ENCODE measurements at regions not wholly inside any gene's neighbourhood (a gene's known extent, or its start where the extent isn't known, plus 50 kb on each side); places are given as distances from the start of the nearest gene placed in this dataset.

- Histone ChIP-seq H3K9me3 (ENCODE audit: low read length) (no peaks in the 10 kb centered on the region), H3K79me2 (ENCODE audit: insufficient read depth, low read length) (no peaks in the 10 kb centered on the region), H3K27me3 (ENCODE audit: insufficient read depth, low read length) (no peaks in the 10 kb centered on the region), H3K4me1 (ENCODE audit: insufficient read depth, low read length, severe bottlenecking) (no peaks in the 10 kb centered on the region), H2AFZ (ENCODE audit: low read length) (no peak overlapping the region), H4K20me1 (ENCODE audit: insufficient read depth, low read length) (no peaks in the 10 kb centered on the region), H3K4me2 (ENCODE audit: low read length) (no peak overlapping the region), H3K4me3 (ENCODE audit: low read depth, low read length, poor library complexity, severe bottlenecking) (no peak overlapping the region), H3K9ac (ENCODE audit: low read length) (no peak overlapping the region), H3K36me3 (ENCODE audit: insufficient read depth, low read length) (no peaks in the 10 kb centered on the region), H3K27ac (ENCODE audit: low read depth, low read length, poor library complexity, severe bottlenecking) (no peak overlapping the region), H3F3A (ENCODE audit: insufficient read depth, low read length) (no peaks in the 10 kb centered on the region), H3K9me2 (ENCODE audit: low read depth, low read length) (no peaks in the 10 kb centered on the region)
- TF ChIP-seq EZH2 (IDR thresholded peaks at IDR 0.05; ENCODE audit: borderline replicate concordance, low read length) = no peak
- TF ChIP-seq CTCF (IDR thresholded peaks at IDR 0.05; ENCODE audit: low read length) = no peak
Observed at GRCh38 chrX:4193500-4194155, 480.2 kb upstream of the PRKX start.

DNA sequence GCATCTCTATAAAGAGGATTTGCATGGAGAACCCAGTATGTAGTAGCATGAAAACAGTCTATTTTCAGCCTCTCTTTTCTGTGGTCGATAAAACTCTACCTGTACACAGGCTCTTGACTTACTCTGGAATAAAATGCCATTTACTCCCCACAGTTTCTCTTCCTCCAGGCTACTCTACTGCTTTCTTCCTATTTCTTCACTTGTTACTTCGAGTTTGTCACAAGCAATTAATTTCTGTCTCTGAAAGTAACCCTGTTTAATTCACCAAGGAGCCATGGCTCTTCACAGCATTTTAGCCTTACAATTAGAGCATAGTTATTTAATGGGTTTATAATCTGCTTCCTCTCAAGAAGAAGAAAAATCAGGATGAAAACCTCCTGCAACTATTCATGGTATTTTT, 472.9 kb upstream of the PRKX start:
- Histone ChIP-seq H3K27me3 (ENCODE audit: insufficient read depth, low read length) (no peaks in the 10 kb centered on the region), H3K4me2 (ENCODE audit: low read length) (no peak overlapping the region), H2AFZ (ENCODE audit: low read length) (no peak overlapping the region), H4K20me1 (ENCODE audit: insufficient read depth, low read length) (no peaks in the 10 kb centered on the region), H3K79me2 (ENCODE audit: insufficient read depth, low read length) (no peaks in the 10 kb centered on the region), H3K9me2 (ENCODE audit: low read depth, low read length) (no peaks in the 10 kb centered on the region), H3K9ac (ENCODE audit: low read length) (no peak overlapping the region), H3K27ac (ENCODE audit: low read depth, low read length, poor library complexity, severe bottlenecking) (no peak overlapping the region), H3K4me3 (ENCODE audit: low read depth, low read length, poor library complexity, severe bottlenecking) (no peak overlapping the region), H3K36me3 (ENCODE audit: insufficient read depth, low read length) (no peaks in the 10 kb centered on the region), H3K9me3 (ENCODE audit: low read length) (no peaks in the 10 kb centered on the region), H3K4me1 (ENCODE audit: insufficient read depth, low read length, severe bottlenecking) (no peaks in the 10 kb centered on the region), H3F3A (ENCODE audit: insufficient read depth, low read length) (no peaks in the 10 kb centered on the region)
- TF ChIP-seq CTCF (IDR thresholded peaks at IDR 0.05; ENCODE audit: low read length) = no peak
- TF ChIP-seq EZH2 (IDR thresholded peaks at IDR 0.05; ENCODE audit: borderline replicate concordance, low read length) = no peak

DNA sequence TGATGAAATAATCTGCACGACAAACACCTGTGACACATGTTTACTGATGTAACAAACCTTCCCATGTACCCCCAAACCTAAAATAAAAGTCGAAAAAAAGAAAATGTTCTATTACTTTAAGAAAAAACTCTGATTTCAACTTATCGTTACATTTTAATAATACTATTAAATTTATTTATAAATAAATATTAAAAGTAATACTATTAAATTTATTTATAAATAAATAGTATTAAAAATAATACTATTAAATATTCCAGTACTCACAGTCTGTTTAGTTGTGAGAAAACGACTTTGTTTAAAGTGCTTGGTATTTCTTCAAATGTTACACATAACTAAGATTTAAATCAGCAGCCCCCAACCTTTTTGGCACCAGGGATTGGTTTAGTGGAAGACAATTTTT, 471.6 kb upstream of the PRKX start:
- no peak overlapping the region for H3K4me2 ChIP-seq (ENCODE audit: low read length)

More for the DNA sequence above, 471.6 kb upstream of the PRKX start:
- Histone ChIP-seq H3K27ac (ENCODE audit: low read depth, low read length, poor library complexity, severe bottlenecking) (no peak overlapping the region), H3K9me2 (ENCODE audit: low read depth, low read length) (no peaks in the 10 kb centered on the region), H3K27me3 (ENCODE audit: insufficient read depth, low read length) (no peaks in the 10 kb centered on the region), H3K4me1 (ENCODE audit: insufficient read depth, low read length, severe bottlenecking) (no peaks in the 10 kb centered on the region), H3K9me3 (ENCODE audit: low read length) (no peaks in the 10 kb centered on the region), H4K20me1 (ENCODE audit: insufficient read depth, low read length) (no peaks in the 10 kb centered on the region), H3K36me3 (ENCODE audit: insufficient read depth, low read length) (no peaks in the 10 kb centered on the region), H3F3A (ENCODE audit: insufficient read depth, low read length) (no peaks in the 10 kb centered on the region), H2AFZ (ENCODE audit: low read length) (no peak overlapping the region), H3K4me3 (ENCODE audit: low read depth, low read length, poor library complexity, severe bottlenecking) (no peak overlapping the region), H3K9ac (ENCODE audit: low read length) (no peak overlapping the region), H3K79me2 (ENCODE audit: insufficient read depth, low read length) (no peaks in the 10 kb centered on the region)
- TF ChIP-seq CTCF (IDR thresholded peaks at IDR 0.05; ENCODE audit: low read length) (no peak), EZH2 (IDR thresholded peaks at IDR 0.05; ENCODE audit: borderline replicate concordance, low read length) (no peak)

Measured in OCI-LY1 (cell line).